ENCODE measurements at regions not wholly inside any gene's neighbourhood (a gene's known extent, or its start where the extent isn't known, plus 50 kb on each side); places are given as distances from the start of the nearest gene placed in this dataset.

DNA sequence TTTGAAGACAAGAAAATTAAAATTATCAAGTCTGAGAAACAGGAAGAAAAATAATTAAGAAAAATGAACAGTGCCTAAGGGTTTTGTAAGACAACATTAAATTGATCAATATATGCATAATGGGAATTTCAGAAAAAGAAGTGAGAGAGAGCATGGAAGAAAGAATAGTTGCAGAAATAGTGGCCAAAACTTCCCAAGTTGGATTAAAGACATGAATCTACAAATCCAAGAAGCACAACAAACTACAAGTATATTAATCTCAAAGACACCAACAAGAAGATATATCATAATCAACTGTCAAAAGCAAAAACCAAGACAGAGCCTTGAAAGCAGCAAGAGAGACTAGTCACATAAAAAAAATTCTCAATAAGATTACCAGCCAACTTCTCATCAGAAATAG lies 488.0 kb downstream of the RASEF start:
- Histone ChIP-seq H3K14ac (ENCODE audit: insufficient read depth, low read length) (no peak overlapping the region), H2AK5ac (ENCODE audit: insufficient read length, low read length) (no peak overlapping the region), H2BK120ac (ENCODE audit: low read depth, low read length, poor library complexity, severe bottlenecking) (no peak overlapping the region), H3T11ph (ENCODE audit: low read length) (no peak overlapping the region), H2BK12ac (ENCODE audit: insufficient read length, low read depth, low read length) (no peak overlapping the region), H3K9ac (ENCODE audit: extremely low read depth, insufficient read length, low read length) (no peak overlapping the region), H3K27ac (ENCODE audit: insufficient read length, low read depth, low read length) (no peak overlapping the region), H3K4ac (ENCODE audit: low read depth, low read length) (no peak overlapping the region), H3K56ac (ENCODE audit: insufficient read length, low read depth, low read length) (no peak overlapping the region), H2BK5ac (ENCODE audit: insufficient read length, low read length) (no peak overlapping the region), H4K8ac (replicated peaks; ENCODE audit: insufficient read length, low read depth, low read length) (no peak overlapping the region), H4K20me1 (ENCODE audit: control insufficient read depth, insufficient read depth, insufficient read length) (no peaks in the 10 kb centered on the region), H3K27me3 (ENCODE audit: insufficient read depth, low read length) (no peaks in the 10 kb centered on the region), H3K4me2 (ENCODE audit: insufficient read depth, insufficient read length, low read length) (no peak overlapping the region), H3K4me1 (ENCODE audit: insufficient read depth, low read length) (no peaks in the 10 kb centered on the region), H3K9me3 (ENCODE audit: control insufficient read depth, low read depth, low read length) (no peaks in the 10 kb centered on the region), H2BK15ac (ENCODE audit: low read depth, low read length) (no peak overlapping the region), H2BK20ac (ENCODE audit: low read depth, low read length, poor library complexity, severe bottlenecking) (no peak overlapping the region), H3K23ac (ENCODE audit: insufficient read length, low read depth, low read length) (no peak overlapping the region), H3K79me2 (ENCODE audit: insufficient read depth, low read length) (no peaks in the 10 kb centered on the region), H3K18ac (ENCODE audit: insufficient read length, low read depth, low read length) (no peak overlapping the region), H4K5ac (ENCODE audit: insufficient read length, low read depth, low read length) (no peak overlapping the region), H4K91ac (ENCODE audit: insufficient read length, low read depth, low read length) (no peak overlapping the region), H3K79me1 (ENCODE audit: insufficient read depth, low read depth, low read length, poor library complexity, severe bottlenecking) (no peaks in the 10 kb centered on the region), H2AFZ (ENCODE audit: low read length) (no peak overlapping the region), H3K23me2 (ENCODE audit: insufficient read length, low read depth, low read length, poor library complexity, severe bottlenecking) (no peaks in the 10 kb centered on the region)
- Mint-ChIP-seq H3K4me1 (no peaks in the 10 kb centered on the region), H3K27ac (no peak overlapping the region), H3K36me3 (ENCODE audit: insufficient read depth in 1 of 3, low read depth in 3 of 3) (peaks cover 5 to 31% (median 7%) of the 10 kb centered on the region in 3 experiments; a peak in 6 of 7 replicates), H3K4me3 (no peak overlapping the region), H3K27me3 (ENCODE audit: low read depth) (no peaks in the 10 kb centered on the region), H3K9me3 (peaks cover 34 to 36% of the 10 kb centered on the region in 2 experiments)
- no peak for DNase-seq
- TF ChIP-seq, protein P1, sequence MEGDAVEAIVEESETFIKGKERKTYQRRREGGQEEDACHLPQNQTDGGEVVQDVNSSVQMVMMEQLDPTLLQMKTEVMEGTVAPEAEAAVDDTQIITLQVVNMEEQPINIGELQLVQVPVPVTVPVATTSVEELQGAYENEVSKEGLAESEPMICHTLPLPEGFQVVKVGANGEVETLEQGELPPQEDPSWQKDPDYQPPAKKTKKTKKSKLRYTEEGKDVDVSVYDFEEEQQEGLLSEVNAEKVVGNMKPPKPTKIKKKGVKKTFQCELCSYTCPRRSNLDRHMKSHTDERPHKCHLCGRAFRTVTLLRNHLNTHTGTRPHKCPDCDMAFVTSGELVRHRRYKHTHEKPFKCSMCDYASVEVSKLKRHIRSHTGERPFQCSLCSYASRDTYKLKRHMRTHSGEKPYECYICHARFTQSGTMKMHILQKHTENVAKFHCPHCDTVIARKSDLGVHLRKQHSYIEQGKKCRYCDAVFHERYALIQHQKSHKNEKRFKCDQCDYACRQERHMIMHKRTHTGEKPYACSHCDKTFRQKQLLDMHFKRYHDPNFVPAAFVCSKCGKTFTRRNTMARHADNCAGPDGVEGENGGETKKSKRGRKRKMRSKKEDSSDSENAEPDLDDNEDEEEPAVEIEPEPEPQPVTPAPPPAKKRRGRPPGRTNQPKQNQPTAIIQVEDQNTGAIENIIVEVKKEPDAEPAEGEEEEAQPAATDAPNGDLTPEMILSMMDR (conservative IDR thresholded peaks at IDR 0.05), result no peak
